ENCODE measurements at regions not wholly inside any gene's neighbourhood (a gene's known extent, or its start where the extent isn't known, plus 50 kb on each side); places are given as distances from the start of the nearest gene placed in this dataset.

GRCh38 chr20:6277661-6278240 lies 154.9 kb upstream of the FERMT1 start:
- TF ChIP-seq POLR2AphosphoS5 (IDR thresholded peaks at IDR 0.05; ENCODE audit: low read depth, low read length) (no peak), POLR2A (IDR thresholded peaks at IDR 0.05; ENCODE audit: control extremely low read depth in 1 of 2, low read depth in 2 of 2, low read length in 2 of 2) (no peak), CEBPB (IDR thresholded peaks at IDR 0.05; ENCODE audit: low read depth, low read length) (no peak), RNF2 (IDR thresholded peaks at IDR 0.05; ENCODE audit: borderline replicate concordance, low read depth, low read length, missing control alignments, poor library complexity, severe bottlenecking) (no peak), CTCF (IDR thresholded peaks at IDR 0.05; ENCODE audit: control extremely low read depth in 1 of 3, insufficient read depth in 1 of 3, low read depth in 1 of 3, low read length in 3 of 3) (no peak), CHD7 (IDR thresholded peaks at IDR 0.05; ENCODE audit: insufficient replicate concordance, low read length) (no peak), KDM5A (IDR thresholded peaks at IDR 0.05; ENCODE audit: low read length) (no peak), SP4 (IDR thresholded peaks at IDR 0.05; ENCODE audit: low read length) (no peak), BACH1 (IDR thresholded peaks at IDR 0.05; ENCODE audit: low read length) (no peak), RAD21 (IDR thresholded peaks at IDR 0.05 in 1 of 2, conservative IDR thresholded peaks at IDR 0.05 in 1 of 2; ENCODE audit: low read depth in 2 of 2, low read length in 2 of 2) (no peak)
